Activated T-helper 1 cell treated with anti-CD3 and anti-CD28 coated beads, Interleukin-12 subunit alpha, Interleukin-12 subunit beta, Interleukin-2, Interleukin-4 antibody, amounts not matched to agents 30 ng/mL and 10 ng/mL and 1 ng/mL, durations not matched to agents 14 hours and 24 hours and 36 hours (primary cell): ENCODE measurements at regions not wholly inside any gene's neighbourhood (a gene's known extent, or its start where the extent isn't known, plus 50 kb on each side); places are given as distances from the start of the nearest gene placed in this dataset.

ENCODE experiments used
- DNase-seq: peaks from one replicate; pipeline ENCODE4 v3.0.0; 2021; ENCODE audit warnings: low spot score
- H3K27ac Mint-ChIP-seq: one replicate; pipeline ENCODE4 v1.8.0; 2021; ENCODE audit warnings: mild to moderate bottlenecking, mixed read lengths
- H3K27me3 Mint-ChIP-seq: one replicate; pipeline ENCODE4 v1.8.0; 2022; ENCODE audit warnings: mild to moderate bottlenecking, moderate library complexity, mixed read lengths; ENCODE audit not compliant: insufficient read depth
- H3K36me3 Mint-ChIP-seq: one replicate; pipeline ENCODE4 v1.8.0; 2021; ENCODE audit warnings: low read depth, mixed read lengths
- H3K4me1 Mint-ChIP-seq: one replicate; pipeline ENCODE4 v1.8.0; 2021; ENCODE audit warnings: low read depth, mixed read lengths
- H3K4me3 Mint-ChIP-seq: one replicate; pipeline ENCODE4 v1.8.0; 2021; ENCODE audit warnings: mild to moderate bottlenecking, moderate library complexity, mixed read lengths
- H3K9me3 Mint-ChIP-seq: one replicate; pipeline ENCODE4 v1.8.0; 2021; ENCODE audit warnings: mixed read lengths
- intact Hi-C: fragments of 100-400 bp; cut with micrococcal nuclease; formaldehyde crosslinking; loops from one replicate; pipeline ENCODE4 v1.15.1; 2024

GRCh38 chr10:128462844-128463243, 336.6 kb upstream of the MKI67 start:
- no peak for DNase-seq
- intact Hi-C loops = no loop called here
- H3K36me3 Mint-ChIP-seq = no peaks in the 10 kb centered on the region
- no peak overlapping the region for H3K4me3 Mint-ChIP-seq
- no peak overlapping the region for H3K27ac Mint-ChIP-seq
- no peaks in the 10 kb centered on the region for H3K27me3 Mint-ChIP-seq
- H3K4me1 Mint-ChIP-seq = no peaks in the 10 kb centered on the region
- no peaks in the 10 kb centered on the region for H3K9me3 Mint-ChIP-seq

- DNase-seq = no peak
- H3K9me3 Mint-ChIP-seq = no peaks in the 10 kb centered on the region
- no peaks in the 10 kb centered on the region for H3K27me3 Mint-ChIP-seq
- intact Hi-C loops = no loop called here
- H3K4me1 Mint-ChIP-seq = no peaks in the 10 kb centered on the region
- no peaks in the 10 kb centered on the region for H3K36me3 Mint-ChIP-seq
- H3K27ac Mint-ChIP-seq = no peak overlapping the region
- H3K4me3 Mint-ChIP-seq = no peak overlapping the region
Observed at GRCh38 chr10:128463991-128464760, 338.0 kb upstream of the MKI67 start.

GRCh38 chr10:128465697-128466096, 339.5 kb upstream of the MKI67 start:
- H3K4me3 Mint-ChIP-seq = no peak overlapping the region
- intact Hi-C loops = no loop called here
- H3K36me3 Mint-ChIP-seq = no peaks in the 10 kb centered on the region
- no peaks in the 10 kb centered on the region for H3K27me3 Mint-ChIP-seq
- H3K9me3 Mint-ChIP-seq = no peaks in the 10 kb centered on the region
- DNase-seq = no peak
- no peaks in the 10 kb centered on the region for H3K4me1 Mint-ChIP-seq
- no peak overlapping the region for H3K27ac Mint-ChIP-seq

GRCh38 chr10:128466831-128467371, 340.7 kb upstream of the MKI67 start:
- H3K9me3 Mint-ChIP-seq = no peaks in the 10 kb centered on the region
- no peaks in the 10 kb centered on the region for H3K27me3 Mint-ChIP-seq
- intact Hi-C loops = no loop called here
- H3K4me1 Mint-ChIP-seq = no peaks in the 10 kb centered on the region
- no peaks in the 10 kb centered on the region for H3K36me3 Mint-ChIP-seq
- no peak overlapping the region for H3K4me3 Mint-ChIP-seq
- no peak for DNase-seq
- no peak overlapping the region for H3K27ac Mint-ChIP-seq

GRCh38 chr10:128468462-128468861, 342.2 kb upstream of the MKI67 start:
- DNase-seq = no peak
- intact Hi-C loops = no loop called here
- H3K36me3 Mint-ChIP-seq = no peaks in the 10 kb centered on the region
- H3K4me1 Mint-ChIP-seq = no peaks in the 10 kb centered on the region
- no peaks in the 10 kb centered on the region for H3K9me3 Mint-ChIP-seq
- H3K27me3 Mint-ChIP-seq = no peaks in the 10 kb centered on the region
- H3K27ac Mint-ChIP-seq = no peak overlapping the region
- H3K4me3 Mint-ChIP-seq = no peak overlapping the region

- no peaks in the 10 kb centered on the region for H3K9me3 Mint-ChIP-seq
- H3K4me1 Mint-ChIP-seq = no peaks in the 10 kb centered on the region
- H3K4me3 Mint-ChIP-seq = no peak overlapping the region
- H3K27ac Mint-ChIP-seq = no peak overlapping the region
- no peaks in the 10 kb centered on the region for H3K36me3 Mint-ChIP-seq
- intact Hi-C loops = no loop called here
- no peak for DNase-seq
- no peaks in the 10 kb centered on the region for H3K27me3 Mint-ChIP-seq
Observed at GRCh38 chr10:128469515-128469914, 343.3 kb upstream of the MKI67 start.

- Mint-ChIP-seq H3K4me1 (no peaks in the 10 kb centered on the region), H3K4me3 (no peak overlapping the region), H3K27ac (no peak overlapping the region), H3K9me3 (no peaks in the 10 kb centered on the region), H3K27me3 (no peaks in the 10 kb centered on the region), H3K36me3 (no peaks in the 10 kb centered on the region)
- no peak for DNase-seq
- intact Hi-C loops = no loop called here
Observed at GRCh38 chr10:128470321-128470965, 344.2 kb upstream of the MKI67 start.

- Mint-ChIP-seq H3K4me3 (no peak overlapping the region), H3K27ac (no peak overlapping the region), H3K36me3 (no peaks in the 10 kb centered on the region), H3K4me1 (no peaks in the 10 kb centered on the region), H3K27me3 (no peaks in the 10 kb centered on the region), H3K9me3 (no peaks in the 10 kb centered on the region)
- DNase-seq = no peak
- intact Hi-C loops = no loop called here
Observed at GRCh38 chr10:128471151-128471550, 344.9 kb upstream of the MKI67 start.

- no peak overlapping the region for H3K27ac Mint-ChIP-seq
- no peaks in the 10 kb centered on the region for H3K27me3 Mint-ChIP-seq
- intact Hi-C loops = no loop called here
- no peaks in the 10 kb centered on the region for H3K4me1 Mint-ChIP-seq
- H3K4me3 Mint-ChIP-seq = no peak overlapping the region
- no peaks in the 10 kb centered on the region for H3K36me3 Mint-ChIP-seq
- H3K9me3 Mint-ChIP-seq = no peaks in the 10 kb centered on the region
- DNase-seq = no peak
Observed at GRCh38 chr10:128472196-128472595, 346.0 kb upstream of the MKI67 start.

- Mint-ChIP-seq H3K4me1 (no peaks in the 10 kb centered on the region), H3K9me3 (no peaks in the 10 kb centered on the region), H3K4me3 (no peak overlapping the region), H3K27ac (no peak overlapping the region), H3K27me3 (no peaks in the 10 kb centered on the region), H3K36me3 (no peaks in the 10 kb centered on the region)
- intact Hi-C loops = no loop called here
- DNase-seq = no peak
Observed at GRCh38 chr10:128473396-128473795, 347.2 kb upstream of the MKI67 start.

GRCh38 chr10:128473911-128474310, 347.7 kb upstream of the MKI67 start:
- Mint-ChIP-seq H3K4me1 (no peaks in the 10 kb centered on the region), H3K27ac (no peak overlapping the region), H3K4me3 (no peak overlapping the region), H3K27me3 (no peaks in the 10 kb centered on the region), H3K9me3 (no peaks in the 10 kb centered on the region), H3K36me3 (no peaks in the 10 kb centered on the region)
- no peak for DNase-seq
- intact Hi-C loops = no loop called here

- Mint-ChIP-seq H3K4me3 (no peak overlapping the region), H3K36me3 (no peaks in the 10 kb centered on the region), H3K9me3 (no peaks in the 10 kb centered on the region), H3K27ac (no peak overlapping the region), H3K27me3 (no peaks in the 10 kb centered on the region), H3K4me1 (no peaks in the 10 kb centered on the region)
- no peak for DNase-seq
- intact Hi-C loops = no loop called here
Observed at GRCh38 chr10:128474571-128474970, 348.3 kb upstream of the MKI67 start.

- H3K4me3 Mint-ChIP-seq = no peak overlapping the region
- no peaks in the 10 kb centered on the region for H3K9me3 Mint-ChIP-seq
- no peak overlapping the region for H3K27ac Mint-ChIP-seq
- no peaks in the 10 kb centered on the region for H3K4me1 Mint-ChIP-seq
- no peaks in the 10 kb centered on the region for H3K27me3 Mint-ChIP-seq
- intact Hi-C loops = no loop called here
- no peak for DNase-seq
- H3K36me3 Mint-ChIP-seq = no peaks in the 10 kb centered on the region
Observed at GRCh38 chr10:128475686-128476367, 349.6 kb upstream of the MKI67 start.
